GM12878 (cell line): ENCODE measurements at regions not wholly inside any gene's neighbourhood (a gene's known extent, or its start where the extent isn't known, plus 50 kb on each side); places are given as distances from the start of the nearest gene placed in this dataset.

Experiments
- BMI1 ChIP-seq: fragments of 450-650 bp; IDR thresholded peaks from 2 replicates; pipeline ENCODE4 v1.6.1; 2016; ENCODE audit warnings: mild to moderate bottlenecking, moderate library complexity, borderline replicate concordance
- CBFB ChIP-seq: IDR thresholded peaks from 2 replicates; pipeline ENCODE4 v1.6.1; 2016; ENCODE audit warnings: antibody characterized with exemption, low read depth
- CEBPB ChIP-seq, 2 experiments: fragments of 150-350 bp in 1 of 2; IDR thresholded peaks; 2 replicates each; pipeline ENCODE4 v1.6.1; 2012 to 2014; ENCODE audit warnings: low read depth in 2 of 2, low read length in 2 of 2, borderline replicate concordance in 1 of 2, inconsistent platforms in 1 of 2
- JUND ChIP-seq: IDR thresholded peaks from 2 replicates; pipeline ENCODE4 v1.6.1; 2012; ENCODE audit warnings: low read depth, mild to moderate bottlenecking, low read length, improper control_type of control experiment, moderate library complexity
- KDM1A ChIP-seq: fragments of 200-600 bp; sonication (generic); IDR thresholded peaks from 2 replicates; pipeline ENCODE4 v1.6.1; 2016; ENCODE audit warnings: borderline replicate concordance
- KLF5 ChIP-seq: fragments of 450-650 bp; IDR thresholded peaks from 2 replicates; pipeline ENCODE4 v1.6.1; 2014; ENCODE audit warnings: mild to moderate bottlenecking; ENCODE audit not compliant: partially characterized antibody
- MEF2A ChIP-seq: IDR thresholded peaks from 2 replicates; pipeline ENCODE4 v1.6.1; 2011; ENCODE audit warnings: low read depth, mild to moderate bottlenecking, low read length, moderate library complexity; ENCODE audit not compliant: insufficient read depth
- MYC ChIP-seq: IDR thresholded peaks from 2 replicates; pipeline ENCODE4 v1.6.1; 2011; ENCODE audit warnings: mild to moderate bottlenecking, low read length, moderate library complexity, inconsistent platforms; ENCODE audit not compliant: insufficient read depth, insufficient replicate concordance, insufficient read length, severe bottlenecking
- NR2F1 ChIP-seq: fragments of 450-650 bp; conservative IDR thresholded peaks from 2 replicates; pipeline ENCODE4 v1.6.1; 2017; ENCODE audit warnings: mild to moderate bottlenecking
- PAX8 ChIP-seq: fragments of 450-650 bp; IDR thresholded peaks from 2 replicates; pipeline ENCODE4 v1.6.1; 2017; ENCODE audit warnings: mild to moderate bottlenecking, moderate library complexity
- POLR2AphosphoS5 ChIP-seq: IDR thresholded peaks from 2 replicates; pipeline ENCODE4 v1.6.1; 2011; ENCODE audit warnings: mild to moderate bottlenecking, low read length, inconsistent platforms
- POU2F2 ChIP-seq: IDR thresholded peaks from 3 replicates; pipeline ENCODE4 v1.6.1; 2011; ENCODE audit warnings: low read depth, mild to moderate bottlenecking, low read length, borderline replicate concordance
- RAD51 ChIP-seq: fragments of 450-650 bp; IDR thresholded peaks from 2 replicates; pipeline ENCODE4 v1.6.1; 2016; ENCODE audit warnings: moderate library complexity, mild to moderate bottlenecking, inconsistent platforms
- RB1 ChIP-seq: fragments of 450-650 bp; formaldehyde crosslinking; IDR thresholded peaks from 2 replicates; pipeline ENCODE4 v1.6.1; 2017; ENCODE audit warnings: mild to moderate bottlenecking, borderline replicate concordance
- RFX5 ChIP-seq: IDR thresholded peaks from 2 replicates; pipeline ENCODE4 v1.6.1; 2011; ENCODE audit warnings: low read depth, low read length, improper control_type of control experiment
- SIX5 ChIP-seq: IDR thresholded peaks from 2 replicates; pipeline ENCODE4 v1.6.1; 2011; ENCODE audit warnings: mild to moderate bottlenecking, low read depth, low read length, moderate library complexity; ENCODE audit not compliant: severe bottlenecking
- SREBF2 ChIP-seq: IDR thresholded peaks from 2 replicates; pipeline ENCODE4 v1.6.1; 2012; ENCODE audit warnings: mild to moderate bottlenecking, low read length
- SRF ChIP-seq, 2 experiments: IDR thresholded peaks; 2 replicates each; pipeline ENCODE4 v1.6.1; 2011; ENCODE audit warnings: low read depth in 2 of 2, low read length in 2 of 2, mild to moderate bottlenecking in 1 of 2, moderate library complexity in 1 of 2
- ZBED1 ChIP-seq: IDR thresholded peaks from 2 replicates; pipeline ENCODE4 v1.6.1; 2016; ENCODE audit warnings: borderline replicate concordance
- ZNF207 ChIP-seq: fragments of 450-650 bp; IDR thresholded peaks from 2 replicates; pipeline ENCODE4 v1.6.1; 2014; ENCODE audit warnings: antibody characterized with exemption, mild to moderate bottlenecking, borderline replicate concordance
- ZNF217 ChIP-seq: fragments of 450-650 bp; IDR thresholded peaks from 2 replicates; pipeline ENCODE4 v1.6.1; 2017; ENCODE audit warnings: antibody characterized with exemption, mild to moderate bottlenecking
- TF ChIP-seq, protein P1 (sequence below): fragments of 150-350 bp; IDR thresholded peaks from 2 replicates; pipeline ENCODE4 v1.6.1; 2016; ENCODE audit warnings: low read depth, low read length
- TF ChIP-seq, protein P2 (sequence below): fragments of 450-650 bp; IDR thresholded peaks from 2 replicates; pipeline ENCODE4 v1.6.1; 2017; ENCODE audit warnings: antibody characterized with exemption, mild to moderate bottlenecking, moderate library complexity
- TF ChIP-seq, protein P3 (sequence below): fragments of 450-650 bp; formaldehyde crosslinking; IDR thresholded peaks from 2 replicates; pipeline ENCODE4 v1.4.0; 2022; ENCODE audit warnings: mild to moderate bottlenecking, moderate library complexity

DNA sequence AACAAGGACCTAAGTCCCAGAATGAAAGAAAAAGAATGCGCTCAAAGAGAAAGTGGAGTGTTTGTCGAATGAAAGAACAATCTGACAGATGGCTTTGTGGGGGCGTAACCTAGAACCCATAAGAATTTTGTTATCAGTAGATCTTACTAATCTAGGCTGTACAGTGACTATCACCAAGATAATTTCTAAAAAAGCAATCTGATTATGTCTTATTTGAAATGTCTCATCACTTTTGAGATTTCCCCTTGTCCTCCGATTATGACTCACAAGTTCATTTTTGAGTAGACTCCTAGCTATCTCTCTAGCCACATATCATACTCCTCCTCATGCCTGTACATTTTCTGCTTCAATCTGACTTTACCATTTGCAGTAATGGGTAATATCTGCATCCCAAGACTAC lies 135.6 kb upstream of the SMARCA2 start (continued):
- TF ChIP-seq BMI1 (peak; percentile 83), ZBED1 (peak; percentile 70; the same call in 1 of the 2 replicates), JUND (peak; percentile 93), KLF5 (no peak), POU2F2 (peak; percentile 64; the same call in 1 of the 3 replicates), PAX8 (no peak), SIX5 (no peak), RB1 (no peak), MEF2A (peak; percentile 90), SRF (IDR thresholded peaks at IDR 0.05; ENCODE audit: low read depth in 2 of 2, low read length in 2 of 2) (0 out of 4 replicates have a peak, but pooled peaks of 1 of the 2 experiments have one; percentile 54), CEBPB (IDR thresholded peaks at IDR 0.05; ENCODE audit: borderline replicate concordance in 1 of 2, low read depth in 2 of 2, low read length in 2 of 2) (no peak), SREBF2 (no peak), POLR2AphosphoS5 (no peak), CBFB (peak; percentile 63), RFX5 (no peak), NR2F1 (peak; percentile 43), ZNF217 (no peak; the same call in 1 of the 2 replicates), RAD51 (no peak), MYC (no peak), ZNF207 (no peak), KDM1A (no peak)
- TF ChIP-seq, protein P1, sequence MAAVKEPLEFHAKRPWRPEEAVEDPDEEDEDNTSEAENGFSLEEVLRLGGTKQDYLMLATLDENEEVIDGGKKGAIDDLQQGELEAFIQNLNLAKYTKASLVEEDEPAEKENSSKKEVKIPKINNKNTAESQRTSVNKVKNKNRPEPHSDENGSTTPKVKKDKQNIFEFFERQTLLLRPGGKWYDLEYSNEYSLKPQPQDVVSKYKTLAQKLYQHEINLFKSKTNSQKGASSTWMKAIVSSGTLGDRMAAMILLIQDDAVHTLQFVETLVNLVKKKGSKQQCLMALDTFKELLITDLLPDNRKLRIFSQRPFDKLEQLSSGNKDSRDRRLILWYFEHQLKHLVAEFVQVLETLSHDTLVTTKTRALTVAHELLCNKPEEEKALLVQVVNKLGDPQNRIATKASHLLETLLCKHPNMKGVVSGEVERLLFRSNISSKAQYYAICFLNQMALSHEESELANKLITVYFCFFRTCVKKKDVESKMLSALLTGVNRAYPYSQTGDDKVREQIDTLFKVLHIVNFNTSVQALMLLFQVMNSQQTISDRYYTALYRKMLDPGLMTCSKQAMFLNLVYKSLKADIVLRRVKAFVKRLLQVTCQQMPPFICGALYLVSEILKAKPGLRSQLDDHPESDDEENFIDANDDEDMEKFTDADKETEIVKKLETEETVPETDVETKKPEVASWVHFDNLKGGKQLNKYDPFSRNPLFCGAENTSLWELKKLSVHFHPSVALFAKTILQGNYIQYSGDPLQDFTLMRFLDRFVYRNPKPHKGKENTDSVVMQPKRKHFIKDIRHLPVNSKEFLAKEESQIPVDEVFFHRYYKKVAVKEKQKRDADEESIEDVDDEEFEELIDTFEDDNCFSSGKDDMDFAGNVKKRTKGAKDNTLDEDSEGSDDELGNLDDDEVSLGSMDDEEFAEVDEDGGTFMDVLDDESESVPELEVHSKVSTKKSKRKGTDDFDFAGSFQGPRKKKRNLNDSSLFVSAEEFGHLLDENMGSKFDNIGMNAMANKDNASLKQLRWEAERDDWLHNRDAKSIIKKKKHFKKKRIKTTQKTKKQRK: no peak
- TF ChIP-seq, protein P2, sequence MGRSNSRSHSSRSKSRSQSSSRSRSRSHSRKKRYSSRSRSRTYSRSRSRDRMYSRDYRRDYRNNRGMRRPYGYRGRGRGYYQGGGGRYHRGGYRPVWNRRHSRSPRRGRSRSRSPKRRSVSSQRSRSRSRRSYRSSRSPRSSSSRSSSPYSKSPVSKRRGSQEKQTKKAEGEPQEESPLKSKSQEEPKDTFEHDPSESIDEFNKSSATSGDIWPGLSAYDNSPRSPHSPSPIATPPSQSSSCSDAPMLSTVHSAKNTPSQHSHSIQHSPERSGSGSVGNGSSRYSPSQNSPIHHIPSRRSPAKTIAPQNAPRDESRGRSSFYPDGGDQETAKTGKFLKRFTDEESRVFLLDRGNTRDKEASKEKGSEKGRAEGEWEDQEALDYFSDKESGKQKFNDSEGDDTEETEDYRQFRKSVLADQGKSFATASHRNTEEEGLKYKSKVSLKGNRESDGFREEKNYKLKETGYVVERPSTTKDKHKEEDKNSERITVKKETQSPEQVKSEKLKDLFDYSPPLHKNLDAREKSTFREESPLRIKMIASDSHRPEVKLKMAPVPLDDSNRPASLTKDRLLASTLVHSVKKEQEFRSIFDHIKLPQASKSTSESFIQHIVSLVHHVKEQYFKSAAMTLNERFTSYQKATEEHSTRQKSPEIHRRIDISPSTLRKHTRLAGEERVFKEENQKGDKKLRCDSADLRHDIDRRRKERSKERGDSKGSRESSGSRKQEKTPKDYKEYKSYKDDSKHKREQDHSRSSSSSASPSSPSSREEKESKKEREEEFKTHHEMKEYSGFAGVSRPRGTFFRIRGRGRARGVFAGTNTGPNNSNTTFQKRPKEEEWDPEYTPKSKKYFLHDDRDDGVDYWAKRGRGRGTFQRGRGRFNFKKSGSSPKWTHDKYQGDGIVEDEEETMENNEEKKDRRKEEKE: no peak
- TF ChIP-seq, protein P3, sequence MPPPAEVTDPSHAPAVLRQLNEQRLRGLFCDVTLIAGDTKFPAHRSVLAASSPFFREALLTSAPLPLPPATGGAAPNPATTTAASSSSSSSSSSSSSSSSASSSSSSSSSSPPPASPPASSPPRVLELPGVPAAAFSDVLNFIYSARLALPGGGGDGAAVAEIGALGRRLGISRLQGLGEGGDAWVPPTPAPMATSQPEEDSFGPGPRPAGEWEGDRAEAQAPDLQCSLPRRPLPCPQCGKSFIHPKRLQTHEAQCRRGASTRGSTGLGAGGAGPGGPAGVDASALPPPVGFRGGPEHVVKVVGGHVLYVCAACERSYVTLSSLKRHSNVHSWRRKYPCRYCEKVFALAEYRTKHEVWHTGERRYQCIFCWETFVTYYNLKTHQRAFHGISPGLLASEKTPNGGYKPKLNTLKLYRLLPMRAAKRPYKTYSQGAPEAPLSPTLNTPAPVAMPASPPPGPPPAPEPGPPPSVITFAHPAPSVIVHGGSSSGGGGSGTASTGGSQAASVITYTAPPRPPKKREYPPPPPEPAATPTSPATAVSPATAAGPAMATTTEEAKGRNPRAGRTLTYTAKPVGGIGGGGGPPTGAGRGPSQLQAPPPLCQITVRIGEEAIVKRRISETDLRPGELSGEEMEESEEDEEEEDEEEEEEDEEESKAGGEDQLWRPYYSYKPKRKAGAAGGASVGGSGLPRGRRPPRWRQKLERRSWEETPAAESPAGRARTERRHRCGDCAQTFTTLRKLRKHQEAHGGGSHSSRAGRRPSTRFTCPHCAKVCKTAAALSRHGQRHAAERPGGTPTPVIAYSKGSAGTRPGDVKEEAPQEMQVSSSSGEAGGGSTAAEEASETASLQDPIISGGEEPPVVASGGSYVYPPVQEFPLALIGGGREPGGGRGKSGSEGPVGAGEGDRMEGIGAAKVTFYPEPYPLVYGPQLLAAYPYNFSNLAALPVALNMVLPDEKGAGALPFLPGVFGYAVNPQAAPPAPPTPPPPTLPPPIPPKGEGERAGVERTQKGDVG (CRISPR knock-in tag): no peak
